Naive thymus-derived CD8-positive, alpha-beta T cell (primary cell): ENCODE measurements at regions not wholly inside any gene's neighbourhood (a gene's known extent, or its start where the extent isn't known, plus 50 kb on each side); places are given as distances from the start of the nearest gene placed in this dataset.
"Not testable (repeated sequence)": the region's sequence is repeated elsewhere in the genome, so short reads cannot be mapped to it uniquely, and the experiment has no call there.

Source experiments
- ATAC-seq, 2 donors: fragments of 150-1000 bp; cut with Tn5 transposase in 1 of 2; sonication (Bioruptor Pico), chemical (Tn5 transposase) in 1 of 2; 1 replicate in 1 of 2; 2 replicates in 1 of 2; pipeline ENCODE4 v1.10.0; 2021; ENCODE audit warnings: mild to moderate bottlenecking in 2 of 2, moderate library complexity in 2 of 2
- POLR2A ChIA-PET: fragments of 350-600 bp; sonication (Branson Sonifier 250); formaldehyde crosslinking; loops from one replicate; lab custom pipeline; 2021; ENCODE audit warnings: antibody characterized with exemption; lab: Charles Lee
- DNase-seq, 10 donors: peaks; one replicate each; pipeline versions ENCODE4 v3.0.0 to v3.0.0-alpha.2; 2020 to 2022
- H3K27ac Mint-ChIP-seq, 10 donors: one replicate each; pipeline ENCODE4 v1.8.0; 2020 to 2022; ENCODE audit warnings: mild to moderate bottlenecking in 10 of 10, mixed read lengths in 10 of 10, moderate library complexity in 4 of 10, inconsistent platforms in 1 of 10
- H3K27me3 Mint-ChIP-seq, 5 donors: one replicate each; pipeline ENCODE4 v1.8.0; 2021 to 2022; ENCODE audit warnings: mixed read lengths in 5 of 5
- H3K36me3 Mint-ChIP-seq, 3 donors: one replicate each; pipeline ENCODE4 v1.8.0; 2020 to 2022; ENCODE audit warnings: mixed read lengths in 3 of 3, mild to moderate bottlenecking in 2 of 3, inconsistent platforms in 1 of 3
- H3K4me1 Mint-ChIP-seq, 4 donors: one replicate each; pipeline ENCODE4 v1.8.0; 2021 to 2022; ENCODE audit warnings: mixed read lengths in 4 of 4
- H3K4me3 Mint-ChIP-seq, 10 donors: one replicate each; pipeline ENCODE4 v1.8.0; 2020 to 2022; ENCODE audit warnings: mild to moderate bottlenecking in 10 of 10, mixed read lengths in 10 of 10, moderate library complexity in 6 of 10, inconsistent platforms in 1 of 10
- H3K9me3 Mint-ChIP-seq, 9 donors: one replicate each; pipeline ENCODE4 v1.8.0; 2020 to 2022; ENCODE audit warnings: mixed read lengths in 9 of 9, mild to moderate bottlenecking in 3 of 9, inconsistent platforms in 1 of 9, moderate library complexity in 1 of 9

- peaks cover 2 to 4% (median 4%) of the 10 kb centered on the region in 4 donors for H3K4me1 Mint-ChIP-seq
- DNase-seq (no peak), ATAC-seq (no peak)
- peaks cover 8 to 19% (median 14%) of the 10 kb centered on the region in 5 donors for H3K27me3 Mint-ChIP-seq
- H3K4me3 Mint-ChIP-seq, result no peak overlapping the region
- H3K27ac Mint-ChIP-seq, result no peak overlapping the region
- peaks cover 0 to 6% (median 0%) of the 10 kb centered on the region in 9 donors for H3K9me3 Mint-ChIP-seq
- POLR2A ChIA-PET, result no interaction called here
- H3K36me3 Mint-ChIP-seq, result peaks cover 0 to 4% (median 2%) of the 10 kb centered on the region in 3 donors
These were observed 249.2 kb upstream of the SGCG start for GRCh38 chr13:22931576-22931975.

- peaks cover under 1 to 11% (median 6%) of the 10 kb centered on the region in 5 donors for H3K27me3 Mint-ChIP-seq
- H3K4me3 Mint-ChIP-seq, H3K27ac Mint-ChIP-seq, H3K4me1 Mint-ChIP-seq, H3K36me3 Mint-ChIP-seq, DNase-seq, H3K9me3 Mint-ChIP-seq, ATAC-seq, POLR2A ChIA-PET: not testable (repeated sequence)
These were observed 248.0 kb upstream of the SGCG start for GRCh38 chr13:22932632-22933412.

- Mint-ChIP-seq H3K4me1 (no peaks in the 10 kb centered on the region), H3K4me3 (no peak overlapping the region), H3K27me3 (peaks cover 0 to 4% (median 2%) of the 10 kb centered on the region in 5 donors), H3K36me3 (no peaks in the 10 kb centered on the region), H3K27ac (no peak overlapping the region), H3K9me3 (peaks cover 0 to 2% (median 0%) of the 10 kb centered on the region in 9 donors)
- POLR2A ChIA-PET, result no interaction called here
- DNase-seq, result no peak
- no peak for ATAC-seq
These were observed 247.1 kb upstream of the SGCG start for GRCh38 chr13:22933571-22934181.

GRCh38 chr13:22934744-22935523, 245.8 kb upstream of the SGCG start:
- no peak overlapping the region for H3K27ac Mint-ChIP-seq
- H3K9me3 Mint-ChIP-seq, result peaks cover 0 to 2% (median 0%) of the 10 kb centered on the region in 9 donors
- no peak overlapping the region for H3K4me3 Mint-ChIP-seq
- no peaks in the 10 kb centered on the region for H3K4me1 Mint-ChIP-seq
- H3K27me3 Mint-ChIP-seq, result peaks cover 0 to 4% (median 2%) of the 10 kb centered on the region in 5 donors
- ATAC-seq (no peak), DNase-seq (no peak)
- POLR2A ChIA-PET, result no interaction called here
- no peaks in the 10 kb centered on the region for H3K36me3 Mint-ChIP-seq

- POLR2A ChIA-PET, result no interaction called here
- peaks cover 0 to 2% (median 0%) of the 10 kb centered on the region in 9 donors for H3K9me3 Mint-ChIP-seq
- ATAC-seq (no peak), DNase-seq (no peak)
- no peak overlapping the region for H3K4me3 Mint-ChIP-seq
- H3K27me3 Mint-ChIP-seq, result peaks cover 0 to 2% (median 0%) of the 10 kb centered on the region in 5 donors
- no peak overlapping the region for H3K27ac Mint-ChIP-seq
- no peaks in the 10 kb centered on the region for H3K4me1 Mint-ChIP-seq
- H3K36me3 Mint-ChIP-seq, result no peaks in the 10 kb centered on the region
These were observed 244.6 kb upstream of the SGCG start for GRCh38 chr13:22936228-22936627.

GRCh38 chr13:22937241-22937640, 243.5 kb upstream of the SGCG start:
- Mint-ChIP-seq H3K27ac (no peak overlapping the region), H3K4me3 (no peak overlapping the region), H3K27me3 (peaks cover 0 to 2% (median 0%) of the 10 kb centered on the region in 5 donors), H3K4me1 (no peaks in the 10 kb centered on the region), H3K36me3 (no peaks in the 10 kb centered on the region), H3K9me3 (peaks cover 0 to 2% (median 0%) of the 10 kb centered on the region in 9 donors)
- POLR2A ChIA-PET, result no interaction called here
- no peak for DNase-seq
- ATAC-seq, result no peak

- DNase-seq (no peak), ATAC-seq (no peak)
- Mint-ChIP-seq H3K27me3 (peaks cover 0 to 2% (median 0%) of the 10 kb centered on the region in 5 donors), H3K36me3 (no peaks in the 10 kb centered on the region), H3K9me3 (peaks cover 0 to 2% (median 0%) of the 10 kb centered on the region in 9 donors), H3K27ac (no peak overlapping the region), H3K4me3 (no peak overlapping the region), H3K4me1 (no peaks in the 10 kb centered on the region)
- POLR2A ChIA-PET, result no interaction called here
These were observed 242.8 kb upstream of the SGCG start for GRCh38 chr13:22937953-22938352.

GRCh38 chr13:22938576-22938975, 242.2 kb upstream of the SGCG start:
- no peak for DNase-seq
- Mint-ChIP-seq H3K36me3 (no peaks in the 10 kb centered on the region), H3K27me3 (peaks cover 0 to 2% (median 0%) of the 10 kb centered on the region in 5 donors), H3K9me3 (peaks cover 0 to 2% (median 0%) of the 10 kb centered on the region in 9 donors), H3K4me3 (no peak overlapping the region), H3K27ac (no peak overlapping the region), H3K4me1 (no peaks in the 10 kb centered on the region)
- no peak for ATAC-seq
- POLR2A ChIA-PET, result no interaction called here

- H3K4me3 Mint-ChIP-seq, result no peak overlapping the region
These were observed 241.6 kb upstream of the SGCG start for GRCh38 chr13:22939157-22939556.

GRCh38 chr13:22940090-22940710, 240.6 kb upstream of the SGCG start:
- no peak for ATAC-seq
- no peak for DNase-seq
- Mint-ChIP-seq H3K4me1 (no peaks in the 10 kb centered on the region), H3K27ac (no peak overlapping the region), H3K9me3 (peaks cover 0 to 2% (median 0%) of the 10 kb centered on the region in 9 donors), H3K36me3 (no peaks in the 10 kb centered on the region), H3K27me3 (peaks cover 0 to 10% (median 2%) of the 10 kb centered on the region in 5 donors), H3K4me3 (no peak overlapping the region)
- POLR2A ChIA-PET, result no interaction called here

More at GRCh38 chr13:22939157-22939556, 241.6 kb upstream of the SGCG start:
- ATAC-seq (no peak), DNase-seq (no peak)
- H3K27ac Mint-ChIP-seq, result no peak overlapping the region
- no peaks in the 10 kb centered on the region for H3K4me1 Mint-ChIP-seq
- peaks cover 0 to 2% (median 0%) of the 10 kb centered on the region in 9 donors for H3K9me3 Mint-ChIP-seq
- no peaks in the 10 kb centered on the region for H3K36me3 Mint-ChIP-seq
- peaks cover 0 to 6% (median 0%) of the 10 kb centered on the region in 5 donors for H3K27me3 Mint-ChIP-seq
- POLR2A ChIA-PET, result no interaction called here

- peaks cover 0 to 1% (median 0%) of the 10 kb centered on the region in 9 donors for H3K9me3 Mint-ChIP-seq
- H3K27ac Mint-ChIP-seq, result no peak overlapping the region
- no peak overlapping the region for H3K4me3 Mint-ChIP-seq
- no peaks in the 10 kb centered on the region for H3K4me1 Mint-ChIP-seq
- DNase-seq (no peak), ATAC-seq (no peak)
- no peaks in the 10 kb centered on the region for H3K36me3 Mint-ChIP-seq
- H3K27me3 Mint-ChIP-seq, result peaks cover 0 to 10% (median 2%) of the 10 kb centered on the region in 5 donors
- POLR2A ChIA-PET, result no interaction called here
These were observed 240.0 kb upstream of the SGCG start for GRCh38 chr13:22940736-22941135.

- peaks cover 0 to 10% (median 2%) of the 10 kb centered on the region in 5 donors for H3K27me3 Mint-ChIP-seq
- H3K27ac Mint-ChIP-seq, H3K4me1 Mint-ChIP-seq, ATAC-seq, DNase-seq, H3K9me3 Mint-ChIP-seq, H3K36me3 Mint-ChIP-seq, POLR2A ChIA-PET, H3K4me3 Mint-ChIP-seq: not testable (repeated sequence)
These were observed 239.3 kb upstream of the SGCG start for GRCh38 chr13:22941495-22941894.
